Smooth muscle cell (in vitro differentiated cells): ENCODE measurements at regions not wholly inside any gene's neighbourhood (a gene's known extent, or its start where the extent isn't known, plus 50 kb on each side); places are given as distances from the start of the nearest gene placed in this dataset.

Source experiments
- DNase-seq: peaks from one replicate; lab custom pipeline; 2025; ENCODE audit not compliant: unreplicated experiment; lab: John Stamatoyannopoulos, UW
- H2AFZ ChIP-seq: fragments of 200-600 bp; sonication (generic); 2 replicates; pipeline ENCODE4 v1.6.0; 2016; ENCODE audit warnings: antibody characterized with exemption, low read depth, mild to moderate bottlenecking
- H3F3A ChIP-seq: fragments of 200-600 bp; sonication (generic); 2 replicates; pipeline ENCODE4 v1.6.0; 2017; ENCODE audit warnings: antibody characterized with exemption, low read depth
- H3K27ac ChIP-seq: fragments of 200-600 bp; sonication (generic); 2 replicates; pipeline ENCODE4 v1.5.1; 2016; ENCODE audit warnings: low read depth, mild to moderate bottlenecking
- H3K27me3 ChIP-seq: fragments of 200-600 bp; sonication (generic); 2 replicates; pipeline ENCODE4 v1.6.1; 2016; ENCODE audit warnings: low read depth, mild to moderate bottlenecking
- H3K36me3 ChIP-seq: fragments of 200-600 bp; sonication (generic); 2 replicates; pipeline ENCODE4 v1.5.1; 2016; ENCODE audit warnings: low read depth
- H3K4me1 ChIP-seq: fragments of 200-600 bp; sonication (generic); 2 replicates; pipeline ENCODE4 v1.5.1; 2016; ENCODE audit warnings: low read depth
- H3K4me2 ChIP-seq: fragments of 200-600 bp; sonication (generic); 2 replicates; pipeline ENCODE4 v1.6.0; 2016; ENCODE audit warnings: mild to moderate bottlenecking
- H3K4me3 ChIP-seq: fragments of 200-600 bp; sonication (generic); 2 replicates; pipeline ENCODE4 v1.5.1; 2016; ENCODE audit warnings: mild to moderate bottlenecking
- H3K79me2 ChIP-seq: fragments of 200-600 bp; sonication (generic); 2 replicates; pipeline ENCODE4 v1.6.0; 2016; ENCODE audit warnings: low read depth, mild to moderate bottlenecking
- H3K9ac ChIP-seq: fragments of 200-600 bp; sonication (generic); 2 replicates; pipeline ENCODE4 v1.6.0; 2016; ENCODE audit warnings: low read depth
- H3K9me3 ChIP-seq: fragments of 200-600 bp; sonication (generic); replicated peaks from 2 replicates; pipeline ENCODE4 v1.5.1; 2016; ENCODE audit warnings: low read depth
- H4K20me1 ChIP-seq: fragments of 200-600 bp; sonication (generic); 2 replicates; pipeline ENCODE4 v1.6.0; 2016; ENCODE audit warnings: low read depth
- WGBS: methylation state at CpG from one replicate; pipeline ENCODE4 v1.1.7; 2016; ENCODE audit warnings: low lambda C conversion rate; 5-methylcytosine and 5-hydroxymethylcytosine counted together
- TF ChIP-seq, protein P1 (sequence below): fragments of 200-600 bp; sonication (generic); IDR thresholded peaks from 2 replicates; pipeline ENCODE4 v1.5.1; 2017; ENCODE audit warnings: borderline replicate concordance, mild to moderate bottlenecking, antibody characterized with exemption; ENCODE audit not compliant: insufficient read depth, poor library complexity, severe bottlenecking

GRCh38 chr9:113695901-113696300, 180.2 kb upstream of the ZNF618 start:
- H4K20me1 ChIP-seq = no peaks in the 10 kb centered on the region
- H3K9me3 ChIP-seq = no peaks in the 10 kb centered on the region
- no peak for DNase-seq
- no peak overlapping the region for H2AFZ ChIP-seq
- H3K79me2 ChIP-seq = no peaks in the 10 kb centered on the region
- H3K36me3 ChIP-seq = no peaks in the 10 kb centered on the region
- no peak overlapping the region for H3K4me3 ChIP-seq
- H3K9ac ChIP-seq = no peak overlapping the region
- H3K4me2 ChIP-seq = no peak overlapping the region
- H3K27me3 ChIP-seq = peaks cover 7% of the 10 kb centered on the region
- no peaks in the 10 kb centered on the region for H3F3A ChIP-seq
- WGBS = 42% methylated on average over 2 of the region's 2 CpGs
- no peaks in the 10 kb centered on the region for H3K4me1 ChIP-seq
- TF ChIP-seq, protein P1, sequence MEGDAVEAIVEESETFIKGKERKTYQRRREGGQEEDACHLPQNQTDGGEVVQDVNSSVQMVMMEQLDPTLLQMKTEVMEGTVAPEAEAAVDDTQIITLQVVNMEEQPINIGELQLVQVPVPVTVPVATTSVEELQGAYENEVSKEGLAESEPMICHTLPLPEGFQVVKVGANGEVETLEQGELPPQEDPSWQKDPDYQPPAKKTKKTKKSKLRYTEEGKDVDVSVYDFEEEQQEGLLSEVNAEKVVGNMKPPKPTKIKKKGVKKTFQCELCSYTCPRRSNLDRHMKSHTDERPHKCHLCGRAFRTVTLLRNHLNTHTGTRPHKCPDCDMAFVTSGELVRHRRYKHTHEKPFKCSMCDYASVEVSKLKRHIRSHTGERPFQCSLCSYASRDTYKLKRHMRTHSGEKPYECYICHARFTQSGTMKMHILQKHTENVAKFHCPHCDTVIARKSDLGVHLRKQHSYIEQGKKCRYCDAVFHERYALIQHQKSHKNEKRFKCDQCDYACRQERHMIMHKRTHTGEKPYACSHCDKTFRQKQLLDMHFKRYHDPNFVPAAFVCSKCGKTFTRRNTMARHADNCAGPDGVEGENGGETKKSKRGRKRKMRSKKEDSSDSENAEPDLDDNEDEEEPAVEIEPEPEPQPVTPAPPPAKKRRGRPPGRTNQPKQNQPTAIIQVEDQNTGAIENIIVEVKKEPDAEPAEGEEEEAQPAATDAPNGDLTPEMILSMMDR = no peak
- H3K27ac ChIP-seq = no peak overlapping the region

- TF ChIP-seq, protein P1 = no peak
- WGBS = 74% methylated on average over 17 of the region's 17 CpGs
- Histone ChIP-seq H4K20me1 (no peaks in the 10 kb centered on the region), H3K79me2 (no peaks in the 10 kb centered on the region), H3F3A (no peaks in the 10 kb centered on the region), H3K9me3 (no peaks in the 10 kb centered on the region), H3K4me1 (no peaks in the 10 kb centered on the region), H3K4me2 (no peak overlapping the region), H2AFZ (no peak overlapping the region), H3K27ac (no peak overlapping the region), H3K27me3 (peaks cover 16% of the 10 kb centered on the region), H3K4me3 (no peak overlapping the region), H3K9ac (no peak overlapping the region), H3K36me3 (no peaks in the 10 kb centered on the region)
- no peak for DNase-seq
These were observed 174.0 kb upstream of the ZNF618 start for GRCh38 chr9:113701774-113702755.

GRCh38 chr9:113705306-113705927, 170.7 kb upstream of the ZNF618 start:
- no peak overlapping the region for H3K4me3 ChIP-seq
- TF ChIP-seq, protein P1 = no peak
- H2AFZ ChIP-seq = no peak overlapping the region
- H3K4me1 ChIP-seq = no peaks in the 10 kb centered on the region
- DNase-seq = no peak
- H3K27me3 ChIP-seq = peaks cover 15% of the 10 kb centered on the region
- no peaks in the 10 kb centered on the region for H3K9me3 ChIP-seq
- H3K27ac ChIP-seq = no peak overlapping the region
- no peaks in the 10 kb centered on the region for H4K20me1 ChIP-seq
- no peak overlapping the region for H3K4me2 ChIP-seq
- no peaks in the 10 kb centered on the region for H3F3A ChIP-seq
- WGBS = 85% methylated on average over 6 of the region's 6 CpGs
- H3K9ac ChIP-seq = no peak overlapping the region
- no peaks in the 10 kb centered on the region for H3K36me3 ChIP-seq
- H3K79me2 ChIP-seq = no peaks in the 10 kb centered on the region
